Thyroid gland (tissue), 4 donors: ENCODE measurements at regions not wholly inside any gene's neighbourhood (a gene's known extent, or its start where the extent isn't known, plus 50 kb on each side); places are given as distances from the start of the nearest gene placed in this dataset.

Source experiments
- DNase-seq, 2 donors: peaks; one replicate each; pipeline ENCODE4 v3.0.0-alpha.2; 2019
- H3K27ac ChIP-seq, 3 donors: fragments of 200-600 bp; sonication (generic); 1 replicate in 2 of 3; 2 replicates in 1 of 3; pipeline ENCODE4 v1.5.1; 2016 to 2019; ENCODE audit warnings: mild to moderate bottlenecking in 1 of 3, moderate library complexity in 1 of 3
- H3K27me3 ChIP-seq: fragments of 200-600 bp; sonication (generic); one replicate; pipeline ENCODE4 v1.5.1; 2019
- H3K36me3 ChIP-seq, 2 donors: fragments of 200-600 bp; sonication (generic); one replicate each; pipeline ENCODE4 v1.5.1; 2016 to 2019
- H3K4me1 ChIP-seq, 2 donors: fragments of 200-600 bp; sonication (generic); one replicate each; pipeline ENCODE4 v1.5.1; 2017 to 2019
- H3K4me3 ChIP-seq, 3 donors: fragments of 200-600 bp; sonication (generic); replicated peaks in 1 of 3; 1 replicate in 2 of 3; 2 replicates in 1 of 3; pipeline ENCODE4 v1.5.1; 2016; ENCODE audit warnings: mild to moderate bottlenecking in 1 of 3
- H3K9me3 ChIP-seq: fragments of 200-600 bp; sonication (generic); one replicate; pipeline ENCODE4 v1.5.1; 2017
- POLR2A ChIP-seq, 2 donors: fragments of 450-650 bp; IDR thresholded peaks; one replicate each; pipeline ENCODE4 v1.6.1; 2017; ENCODE audit warnings: antibody characterized with exemption in 2 of 2, mild to moderate bottlenecking in 2 of 2, moderate library complexity in 1 of 2
- WGBS, 2 donors: methylation state at CpG; one replicate each; pipeline ENCODE4 v1.1.5; 2017; 5-methylcytosine and 5-hydroxymethylcytosine counted together
- intact Hi-C: fragments of 100-400 bp; cut with DNase I; formaldehyde crosslinking; loops from one replicate; pipeline ENCODE4 v1.15.1; 2023
- TF ChIP-seq, protein P1 (sequence below), 6 experiments: fragments of 200-600 bp in 3 of 6; fragments of 450-650 bp in 3 of 6; sonication (generic) in 3 of 6; IDR thresholded peaks; one replicate each; pipeline ENCODE4 v1.5.1; 2016 to 2019; ENCODE audit warnings: antibody characterized with exemption in 6 of 6, mild to moderate bottlenecking in 2 of 6, inconsistent platforms in 1 of 6, moderate library complexity in 1 of 6

DNA sequence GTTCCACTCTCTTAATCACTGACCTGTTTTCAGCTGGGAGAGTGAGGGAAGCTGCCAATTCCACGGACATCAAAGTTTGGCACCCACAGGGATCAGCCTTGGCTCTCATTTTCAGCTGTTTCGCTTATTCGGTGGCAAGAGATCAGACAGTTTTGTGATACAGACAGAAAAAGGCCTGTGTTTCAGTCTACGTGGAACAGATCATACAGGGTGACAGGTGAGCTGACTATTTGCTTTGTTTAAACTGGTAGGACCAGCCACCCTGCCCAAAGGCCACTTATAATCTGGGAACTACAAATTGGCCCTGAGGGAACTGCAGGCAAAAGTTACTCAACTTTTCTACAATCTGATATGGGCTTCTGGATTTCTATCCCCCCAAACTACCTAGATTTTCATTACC is 128.6 kb downstream of the ZNF467 start:
- Histone ChIP-seq H3K27ac (no peak overlapping the region), H3K36me3 (no peaks in the 10 kb centered on the region), H3K4me3 (no peak overlapping the region), H3K27me3 (no peaks in the 10 kb centered on the region), H3K4me1 (no peaks in the 10 kb centered on the region), H3K9me3 (no peaks in the 10 kb centered on the region)
- intact Hi-C loops: no loop called here
- WGBS, 2 donors: 62 to 63% methylated on average over 4 of the region's 4 CpGs
- no peak for DNase-seq
- TF ChIP-seq, protein P1, sequence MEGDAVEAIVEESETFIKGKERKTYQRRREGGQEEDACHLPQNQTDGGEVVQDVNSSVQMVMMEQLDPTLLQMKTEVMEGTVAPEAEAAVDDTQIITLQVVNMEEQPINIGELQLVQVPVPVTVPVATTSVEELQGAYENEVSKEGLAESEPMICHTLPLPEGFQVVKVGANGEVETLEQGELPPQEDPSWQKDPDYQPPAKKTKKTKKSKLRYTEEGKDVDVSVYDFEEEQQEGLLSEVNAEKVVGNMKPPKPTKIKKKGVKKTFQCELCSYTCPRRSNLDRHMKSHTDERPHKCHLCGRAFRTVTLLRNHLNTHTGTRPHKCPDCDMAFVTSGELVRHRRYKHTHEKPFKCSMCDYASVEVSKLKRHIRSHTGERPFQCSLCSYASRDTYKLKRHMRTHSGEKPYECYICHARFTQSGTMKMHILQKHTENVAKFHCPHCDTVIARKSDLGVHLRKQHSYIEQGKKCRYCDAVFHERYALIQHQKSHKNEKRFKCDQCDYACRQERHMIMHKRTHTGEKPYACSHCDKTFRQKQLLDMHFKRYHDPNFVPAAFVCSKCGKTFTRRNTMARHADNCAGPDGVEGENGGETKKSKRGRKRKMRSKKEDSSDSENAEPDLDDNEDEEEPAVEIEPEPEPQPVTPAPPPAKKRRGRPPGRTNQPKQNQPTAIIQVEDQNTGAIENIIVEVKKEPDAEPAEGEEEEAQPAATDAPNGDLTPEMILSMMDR (IDR thresholded peaks at IDR 0.05): no peak
- no peak for TF ChIP-seq POLR2A (IDR thresholded peaks at IDR 0.05)

DNA sequence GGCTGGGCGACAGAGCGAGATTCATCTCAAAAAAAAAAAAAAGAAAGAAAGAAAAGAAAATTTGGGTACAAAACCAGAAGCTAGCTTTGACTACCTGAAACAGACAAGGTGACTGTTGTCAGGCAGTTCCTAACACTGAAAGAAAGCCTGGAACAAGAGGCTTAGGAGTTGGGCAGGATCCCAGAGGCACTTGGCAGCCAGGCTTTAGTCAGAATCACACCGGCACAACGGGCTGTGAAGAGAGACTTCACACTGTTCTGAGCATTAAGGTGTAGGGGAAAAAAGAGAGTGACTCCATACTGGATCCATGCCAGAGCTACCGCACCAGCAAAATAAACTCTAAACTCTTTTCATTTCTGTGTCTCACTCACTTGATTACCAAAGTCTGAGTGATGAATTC is 130.8 kb downstream of the ZNF467 start:
- no peak overlapping the region for H3K27ac ChIP-seq
- H3K4me3 ChIP-seq: no peak overlapping the region
- H3K9me3 ChIP-seq: no peaks in the 10 kb centered on the region
- H3K36me3 ChIP-seq: no peaks in the 10 kb centered on the region
- no peaks in the 10 kb centered on the region for H3K4me1 ChIP-seq
- no peaks in the 10 kb centered on the region for H3K27me3 ChIP-seq
- no peak for TF ChIP-seq POLR2A (IDR thresholded peaks at IDR 0.05)
- TF ChIP-seq, protein P1 (IDR thresholded peaks at IDR 0.05): no peak
- intact Hi-C loops: no loop called here
- WGBS, 2 donors: 44 to 45% methylated on average over 5 of the region's 5 CpGs
- peak; percentile 78 to 81 for DNase-seq

- intact Hi-C loops: no loop called here
- Histone ChIP-seq H3K27me3 (no peaks in the 10 kb centered on the region), H3K36me3 (no peaks in the 10 kb centered on the region), H3K4me1 (no peaks in the 10 kb centered on the region), H3K27ac (no peak overlapping the region), H3K9me3 (no peaks in the 10 kb centered on the region), H3K4me3 (no peak overlapping the region)
- TF ChIP-seq, protein P1 (IDR thresholded peaks at IDR 0.05): no peak
- no peak for TF ChIP-seq POLR2A (IDR thresholded peaks at IDR 0.05)
- 96% methylated on average over 5 of the region's 5 CpGs for WGBS, 2 donors
- no peak for DNase-seq
Observed at GRCh38 chr7:149638566-149639320, 134.6 kb downstream of the ZNF467 start.

GRCh38 chr7:149637911-149638565 is 135.3 kb downstream of the ZNF467 start:
- H3K27ac ChIP-seq: no peak overlapping the region
- 82 to 86% methylated on average over 7 to 9 of the region's 9 CpGs for WGBS, 2 donors
- H3K36me3 ChIP-seq: no peaks in the 10 kb centered on the region
- TF ChIP-seq, protein P1 (IDR thresholded peaks at IDR 0.05): no peak
- TF ChIP-seq POLR2A (IDR thresholded peaks at IDR 0.05): no peak
- DNase-seq: no peak
- no peaks in the 10 kb centered on the region for H3K9me3 ChIP-seq
- H3K4me1 ChIP-seq: no peaks in the 10 kb centered on the region
- H3K27me3 ChIP-seq: no peaks in the 10 kb centered on the region
- H3K4me3 ChIP-seq: no peak overlapping the region
- intact Hi-C loops: no loop called here
